ENCODE measurements at regions not wholly inside any gene's neighbourhood (a gene's known extent, or its start where the extent isn't known, plus 50 kb on each side); places are given as distances from the start of the nearest gene placed in this dataset.

- no peaks in the 10 kb centered on the region for H3K36me3 ChIP-seq (ENCODE audit: control insufficient read depth, insufficient read depth, low read length)
- H3K4me1 ChIP-seq (ENCODE audit: control insufficient read depth, insufficient read depth, low read length), result no peaks in the 10 kb centered on the region
- DNase-seq (ENCODE audit: low read depth in 4 of 6, low spot score in 6 of 6), result no peak
- H3K4me3 ChIP-seq (ENCODE audit: low read depth, low read length), result no peak overlapping the region
- H3K9me3 ChIP-seq (ENCODE audit: control insufficient read depth, insufficient read depth, low read length), result no peaks in the 10 kb centered on the region
- no peak overlapping the region for H3K27ac ChIP-seq (ENCODE audit: low read depth, low read length)
- H3K27me3 ChIP-seq (ENCODE audit: control insufficient read depth, insufficient read depth, low read length), result no peaks in the 10 kb centered on the region
- 100% methylated on average over 1 of the region's 2 CpGs for whole genome bisulfite sequencing (ENCODE audit: insufficient coverage)
These were observed 566.8 kb upstream of the AADAT start for GRCh38 chr4:170656506-170656905.

GRCh38 chr4:170652571-170652970, 562.8 kb upstream of the AADAT start:
- no peaks in the 10 kb centered on the region for H3K9me3 ChIP-seq (ENCODE audit: control insufficient read depth, insufficient read depth, low read length)
- H3K27me3 ChIP-seq (ENCODE audit: control insufficient read depth, insufficient read depth, low read length), result no peaks in the 10 kb centered on the region
- no peak for DNase-seq (ENCODE audit: low read depth in 4 of 6, low spot score in 6 of 6)
- H3K36me3 ChIP-seq (ENCODE audit: control insufficient read depth, insufficient read depth, low read length), result no peaks in the 10 kb centered on the region
- H3K27ac ChIP-seq (ENCODE audit: low read depth, low read length), result no peak overlapping the region
- no peaks in the 10 kb centered on the region for H3K4me1 ChIP-seq (ENCODE audit: control insufficient read depth, insufficient read depth, low read length)
- H3K4me3 ChIP-seq (ENCODE audit: low read depth, low read length), result no peak overlapping the region

- no CpG with 5 or more reads among the region's 1 CpG for WGBS (ENCODE audit: insufficient coverage)
- Histone ChIP-seq H3K27me3 (ENCODE audit: control insufficient read depth, insufficient read depth, low read length) (no peaks in the 10 kb centered on the region), H3K9me3 (ENCODE audit: control insufficient read depth, insufficient read depth, low read length) (no peaks in the 10 kb centered on the region), H3K4me1 (ENCODE audit: control insufficient read depth, insufficient read depth, low read length) (no peaks in the 10 kb centered on the region), H3K27ac (ENCODE audit: low read depth, low read length) (no peak overlapping the region), H3K4me3 (ENCODE audit: low read depth, low read length) (no peak overlapping the region), H3K36me3 (ENCODE audit: control insufficient read depth, insufficient read depth, low read length) (no peaks in the 10 kb centered on the region)
- no peak for DNase-seq (ENCODE audit: low read depth in 4 of 6, low spot score in 6 of 6)
These were observed 562.0 kb upstream of the AADAT start for GRCh38 chr4:170651786-170652185.

GRCh38 chr4:170627418-170627817, 537.7 kb upstream of the AADAT start:
- no peak for DNase-seq (ENCODE audit: low read depth in 4 of 6, low spot score in 6 of 6)
- Histone ChIP-seq H3K4me1 (ENCODE audit: control insufficient read depth, insufficient read depth, low read length) (no peaks in the 10 kb centered on the region), H3K27me3 (ENCODE audit: control insufficient read depth, insufficient read depth, low read length) (no peaks in the 10 kb centered on the region), H3K36me3 (ENCODE audit: control insufficient read depth, insufficient read depth, low read length) (no peaks in the 10 kb centered on the region), H3K9me3 (ENCODE audit: control insufficient read depth, insufficient read depth, low read length) (peaks cover 2% of the 10 kb centered on the region), H3K4me3 (ENCODE audit: low read depth, low read length) (no peak overlapping the region), H3K27ac (ENCODE audit: low read depth, low read length) (no peak overlapping the region)
- no CpG with 5 or more reads among the region's 2 CpGs for WGBS (ENCODE audit: insufficient coverage)

DNA sequence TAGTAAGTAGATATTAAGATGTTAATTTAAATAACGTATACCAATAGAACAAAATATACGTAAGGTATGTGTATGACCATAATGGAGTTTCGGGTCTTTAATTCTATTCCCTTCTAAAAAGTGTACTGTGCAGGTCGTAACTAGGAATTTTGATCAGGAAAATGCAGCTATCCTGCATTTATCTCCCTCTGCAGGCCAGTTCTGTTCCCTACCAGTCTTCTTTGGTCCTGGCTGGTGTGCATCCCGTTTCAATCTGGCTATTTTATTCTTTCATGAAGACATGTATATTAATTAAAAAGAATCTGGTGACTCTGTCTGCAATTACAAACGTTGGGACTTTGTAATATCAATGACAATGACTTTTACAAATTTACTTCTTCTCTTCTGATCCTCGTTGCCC, 534.1 kb upstream of the AADAT start:
- Histone ChIP-seq H3K27ac (ENCODE audit: low read depth, low read length) (no peak overlapping the region), H3K9me3 (ENCODE audit: control insufficient read depth, insufficient read depth, low read length) (no peaks in the 10 kb centered on the region), H3K36me3 (ENCODE audit: control insufficient read depth, insufficient read depth, low read length) (no peaks in the 10 kb centered on the region), H3K27me3 (ENCODE audit: control insufficient read depth, insufficient read depth, low read length) (no peaks in the 10 kb centered on the region), H3K4me3 (ENCODE audit: low read depth, low read length) (no peak overlapping the region), H3K4me1 (ENCODE audit: control insufficient read depth, insufficient read depth, low read length) (no peaks in the 10 kb centered on the region)
- DNase-seq (ENCODE audit: low read depth in 4 of 6, low spot score in 6 of 6), result no peak
- WGBS (ENCODE audit: insufficient coverage), result no CpG with 5 or more reads among the region's 7 CpGs

DNA sequence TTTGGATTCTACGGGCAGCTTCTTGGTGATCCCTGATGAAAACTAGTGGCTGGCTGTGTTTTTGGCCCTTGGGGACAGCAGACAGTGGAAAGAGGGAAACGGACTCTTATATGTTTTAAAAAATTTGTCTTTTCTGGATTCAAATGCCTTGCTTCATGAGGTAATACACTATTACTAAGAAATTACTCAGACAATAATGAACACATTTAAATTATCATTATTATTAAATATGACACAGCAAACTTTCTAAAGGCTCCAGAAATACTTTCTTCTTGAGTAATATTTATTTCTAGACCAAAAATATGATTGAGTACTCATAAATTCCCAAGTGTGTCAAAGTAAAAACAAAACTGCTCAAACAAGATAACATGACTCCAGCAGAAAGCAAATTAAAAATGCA, 520.7 kb upstream of the AADAT start:
- Histone ChIP-seq H3K4me3 (ENCODE audit: low read depth, low read length) (no peak overlapping the region), H3K27ac (ENCODE audit: low read depth, low read length) (no peak overlapping the region), H3K27me3 (ENCODE audit: control insufficient read depth, insufficient read depth, low read length) (no peaks in the 10 kb centered on the region), H3K9me3 (ENCODE audit: control insufficient read depth, insufficient read depth, low read length) (no peaks in the 10 kb centered on the region), H3K4me1 (ENCODE audit: control insufficient read depth, insufficient read depth, low read length) (no peaks in the 10 kb centered on the region), H3K36me3 (ENCODE audit: control insufficient read depth, insufficient read depth, low read length) (no peaks in the 10 kb centered on the region)
- 71% methylated on average over 1 of the region's 2 CpGs for WGBS (ENCODE audit: insufficient coverage)
- no peak for DNase-seq (ENCODE audit: low read depth in 4 of 6, low spot score in 6 of 6)

- WGBS (ENCODE audit: insufficient coverage), result 100% methylated on average over 2 of the region's 4 CpGs
- H3K4me1 ChIP-seq (ENCODE audit: control insufficient read depth, insufficient read depth, low read length), result no peaks in the 10 kb centered on the region
- H3K9me3 ChIP-seq (ENCODE audit: control insufficient read depth, insufficient read depth, low read length), result no peaks in the 10 kb centered on the region
- H3K36me3 ChIP-seq (ENCODE audit: control insufficient read depth, insufficient read depth, low read length), result no peaks in the 10 kb centered on the region
- H3K27me3 ChIP-seq (ENCODE audit: control insufficient read depth, insufficient read depth, low read length), result no peaks in the 10 kb centered on the region
- no peak overlapping the region for H3K27ac ChIP-seq (ENCODE audit: low read depth, low read length)
- no peak overlapping the region for H3K4me3 ChIP-seq (ENCODE audit: low read depth, low read length)
- DNase-seq (ENCODE audit: low read depth in 4 of 6, low spot score in 6 of 6), result no peak
These were observed 510.1 kb upstream of the AADAT start for GRCh38 chr4:170599894-170600293.

DNA sequence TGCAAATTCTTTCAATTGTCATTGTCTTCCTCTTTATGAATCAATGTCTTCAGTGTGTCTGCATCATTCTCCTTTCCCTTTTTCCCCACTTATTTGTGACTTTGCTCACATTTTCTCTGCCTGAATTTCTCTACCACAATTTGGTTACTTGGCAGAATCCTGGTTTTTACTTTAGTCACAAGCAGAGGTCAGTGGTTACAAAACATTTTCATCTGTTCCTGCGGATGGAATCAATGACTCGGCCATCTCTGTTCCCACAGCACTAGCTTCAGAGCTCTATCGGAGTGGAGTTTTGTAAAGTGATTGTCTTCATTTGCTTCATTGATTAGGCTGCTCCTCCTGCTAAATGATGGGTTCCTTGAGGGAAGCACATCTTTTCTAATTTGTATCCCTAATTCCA, 501.3 kb upstream of the AADAT start:
- Histone ChIP-seq H3K4me3 (ENCODE audit: low read depth, low read length) (no peak overlapping the region), H3K27ac (ENCODE audit: low read depth, low read length) (no peak overlapping the region), H3K9me3 (ENCODE audit: control insufficient read depth, insufficient read depth, low read length) (no peaks in the 10 kb centered on the region), H3K4me1 (ENCODE audit: control insufficient read depth, insufficient read depth, low read length) (no peaks in the 10 kb centered on the region), H3K27me3 (ENCODE audit: control insufficient read depth, insufficient read depth, low read length) (no peaks in the 10 kb centered on the region), H3K36me3 (ENCODE audit: control insufficient read depth, insufficient read depth, low read length) (no peaks in the 10 kb centered on the region)
- no peak for DNase-seq (ENCODE audit: low read depth in 4 of 6, low spot score in 6 of 6)
- WGBS (ENCODE audit: insufficient coverage), result no CpG with 5 or more reads among the region's 3 CpGs

GRCh38 chr4:170589597-170590191, 499.9 kb upstream of the AADAT start:
- Histone ChIP-seq H3K4me3 (ENCODE audit: low read depth, low read length) (no peak overlapping the region), H3K4me1 (ENCODE audit: control insufficient read depth, insufficient read depth, low read length) (no peaks in the 10 kb centered on the region), H3K27ac (ENCODE audit: low read depth, low read length) (no peak overlapping the region), H3K36me3 (ENCODE audit: control insufficient read depth, insufficient read depth, low read length) (no peaks in the 10 kb centered on the region), H3K9me3 (ENCODE audit: control insufficient read depth, insufficient read depth, low read length) (no peaks in the 10 kb centered on the region), H3K27me3 (ENCODE audit: control insufficient read depth, insufficient read depth, low read length) (no peaks in the 10 kb centered on the region)
- no CpG with 5 or more reads among the region's 3 CpGs for WGBS (ENCODE audit: insufficient coverage)
- peak in 1 of 6 donors; percentile 52 for DNase-seq (ENCODE audit: low read depth in 4 of 6, low spot score in 6 of 6)

- Histone ChIP-seq H3K36me3 (ENCODE audit: control insufficient read depth, insufficient read depth, low read length) (no peaks in the 10 kb centered on the region), H3K4me1 (ENCODE audit: control insufficient read depth, insufficient read depth, low read length) (no peaks in the 10 kb centered on the region), H3K9me3 (ENCODE audit: control insufficient read depth, insufficient read depth, low read length) (no peaks in the 10 kb centered on the region), H3K27me3 (ENCODE audit: control insufficient read depth, insufficient read depth, low read length) (no peaks in the 10 kb centered on the region), H3K27ac (ENCODE audit: low read depth, low read length) (no peak overlapping the region), H3K4me3 (ENCODE audit: low read depth, low read length) (no peak overlapping the region)
- WGBS (ENCODE audit: insufficient coverage), result 83% methylated on average over 1 of the region's 5 CpGs
- no peak for DNase-seq (ENCODE audit: low read depth in 4 of 6, low spot score in 6 of 6)
These were observed 492.2 kb upstream of the AADAT start for GRCh38 chr4:170581969-170582368.

Measured in spinal cord (tissue), 9 donors.